K562 (cell line): ENCODE measurements at regions not wholly inside any gene's neighbourhood (a gene's known extent, or its start where the extent isn't known, plus 50 kb on each side); places are given as distances from the start of the nearest gene placed in this dataset.
"Not testable (repeated sequence)": the region's sequence is repeated elsewhere in the genome, so short reads cannot be mapped to it uniquely, and the experiment has no call there.

Source experiments
- ARID4B ChIP-seq: sonication (generic); formaldehyde crosslinking; IDR thresholded peaks from 2 replicates; pipeline ENCODE4 v1.8.0; 2022; ENCODE audit warnings: mild to moderate bottlenecking, missing genetic modification reagents
- FOXA1 ChIP-seq: fragments of 450-650 bp; IDR thresholded peaks from 2 replicates; pipeline ENCODE4 v1.6.1; 2016; ENCODE audit warnings: mild to moderate bottlenecking, borderline replicate concordance
- MED1 ChIP-seq: sonication (generic); formaldehyde crosslinking; IDR thresholded peaks from 2 replicates; pipeline ENCODE4 v1.8.1; 2023; ENCODE audit warnings: missing genetic modification reagents, borderline replicate concordance
- SRSF1 ChIP-seq: fragments of 200-400 bp; formaldehyde crosslinking; IDR thresholded peaks from 2 replicates; pipeline ENCODE4 v1.6.1; 2017; ENCODE audit warnings: mild to moderate bottlenecking, low read depth, low read length, moderate library complexity
- ZBTB11 ChIP-seq, 3 experiments: fragments of 200-800 bp in 1 of 3; fragments of 250-450 bp in 1 of 3; fragments of 450-650 bp in 1 of 3; sonication (Bioruptor Pico) in 1 of 3; sonication (Bioruptor generic) in 1 of 3; formaldehyde crosslinking in 1 of 3; IDR thresholded peaks; 2 replicates each; pipeline versions ENCODE4 v1.6.1 to v1.8.0; 2016 to 2022; ENCODE audit warnings: mild to moderate bottlenecking in 2 of 3, missing genetic modification characterization in 2 of 3, missing compliant biosample characterization in 1 of 3, moderate library complexity in 1 of 3

- TF ChIP-seq MED1; ZBTB11 (CRISPR knock-in tag; IDR thresholded peaks at IDR 0.05); SRSF1; ARID4B (CRISPR knock-in tag); FOXA1: not testable (repeated sequence)
Observed at GRCh38 chr5:138682462-138682861, 70.8 kb upstream of the CTNNA1 start.
